PC-3 (cell line): ENCODE measurements at regions not wholly inside any gene's neighbourhood (a gene's known extent, or its start where the extent isn't known, plus 50 kb on each side); places are given as distances from the start of the nearest gene placed in this dataset.

Source experiments
- ATAC-seq: fragments of 200-7000 bp; cut with Tn5 transposase; 2 replicates; pipeline ENCODE4 v1.9.1; 2020; ENCODE audit warnings: mild to moderate bottlenecking, moderate library complexity
- BruUV-seq: library from RNA; stranded (reverse); fragments of 400-500 nt; replicated peaks from 2 replicates; lab custom pipeline; 2021; lab: Mats Ljungman, UMichigan
- CTCF ChIA-PET: fragments of 300-600 bp; sonication (Branson Sonifier 250); formaldehyde crosslinking; loops from one replicate; lab custom pipeline; 2022; ENCODE audit warnings: antibody characterized with exemption; lab: Charles Lee
- POLR2A ChIA-PET: fragments of 300-600 bp; sonication (Branson Sonifier 250); formaldehyde crosslinking; loops from one replicate; lab custom pipeline; 2022; ENCODE audit warnings: antibody characterized with exemption; ENCODE audit not compliant: unreplicated experiment; lab: Charles Lee
- DNase-seq: peaks from one replicate; pipeline ENCODE4 v3.0.0-alpha.2; 2015
- H2AFZ ChIP-seq: fragments of 300-600 bp; sonication (generic); 2 replicates; pipeline ENCODE4 v1.6.0; 2016; ENCODE audit warnings: antibody characterized with exemption, low read length
- H3F3A ChIP-seq: fragments of 300-600 bp; sonication (generic); one replicate; pipeline ENCODE4 v1.6.0; 2017; ENCODE audit warnings: antibody characterized with exemption, low read length, control low read depth, mild to moderate bottlenecking; ENCODE audit not compliant: unreplicated experiment
- H3K27ac ChIP-seq: fragments of 300-600 bp; sonication (generic); 2 replicates; pipeline ENCODE4 v1.5.1; 2016; ENCODE audit warnings: mild to moderate bottlenecking, low read length
- H3K27me3 ChIP-seq: fragments of 300-600 bp; sonication (generic); 2 replicates; pipeline ENCODE4 v1.6.1; 2016; ENCODE audit warnings: low read length, mixed read lengths
- H3K36me3 ChIP-seq: fragments of 300-600 bp; sonication (generic); 2 replicates; pipeline ENCODE4 v1.6.1; 2016; ENCODE audit warnings: low read depth, mixed run types, low read length, mixed read lengths
- H3K4me1 ChIP-seq: fragments of 300-600 bp; sonication (generic); 2 replicates; pipeline ENCODE4 v1.5.1; 2016; ENCODE audit warnings: low read length; ENCODE audit not compliant: insufficient read depth
- H3K4me2 ChIP-seq: fragments of 300-600 bp; sonication (generic); 2 replicates; pipeline ENCODE4 v1.6.0; 2016; ENCODE audit warnings: low read length
- H3K4me3 ChIP-seq: fragments of 300-600 bp; sonication (generic); 2 replicates; pipeline ENCODE4 v1.5.1; 2016; ENCODE audit warnings: mild to moderate bottlenecking, low read length, mixed read lengths
- H3K79me2 ChIP-seq: fragments of 300-600 bp; sonication (generic); 2 replicates; pipeline ENCODE4 v1.6.1; 2017; ENCODE audit warnings: low read length, mixed read lengths
- H3K9ac ChIP-seq: fragments of 300-600 bp; sonication (generic); 2 replicates; pipeline ENCODE4 v1.6.0; 2016; ENCODE audit warnings: mild to moderate bottlenecking, low read length
- H3K9me2 ChIP-seq: fragments of 300-600 bp; sonication (generic); replicated peaks from 2 replicates; pipeline ENCODE4 v1.6.1; 2016; ENCODE audit warnings: mixed run types, low read length, mixed read lengths
- H3K9me3 ChIP-seq: fragments of 300-600 bp; sonication (generic); 2 replicates; pipeline ENCODE4 v1.6.1; 2016; ENCODE audit warnings: low read length, mixed read lengths
- H4K20me1 ChIP-seq: fragments of 300-600 bp; sonication (generic); 2 replicates; pipeline ENCODE4 v1.6.1; 2016; ENCODE audit warnings: low read length, mixed read lengths
- EZH2 ChIP-seq: fragments of 300-600 bp; sonication (generic); IDR thresholded peaks from one replicate; pipeline ENCODE4 v1.6.1; 2017; ENCODE audit warnings: antibody characterized with exemption, mild to moderate bottlenecking, low read length; ENCODE audit not compliant: unreplicated experiment
- EZH2phosphoT487 ChIP-seq: fragments of 300-600 bp; sonication (generic); IDR thresholded peaks from 2 replicates; pipeline ENCODE4 v1.6.1; 2018; ENCODE audit warnings: mild to moderate bottlenecking, antibody characterized with exemption, low read length, borderline replicate concordance
- intact Hi-C: fragments of 100-400 bp; cut with micrococcal nuclease; formaldehyde crosslinking; loops from 2 replicates; pipeline ENCODE4 v1.9.0; 2023
- TF ChIP-seq, protein P1 (sequence below): fragments of 300-600 bp; sonication (generic); conservative IDR thresholded peaks from 2 replicates; pipeline ENCODE4 v1.5.1; 2017; ENCODE audit warnings: antibody characterized with exemption, low read depth, mild to moderate bottlenecking, low read length

DNA sequence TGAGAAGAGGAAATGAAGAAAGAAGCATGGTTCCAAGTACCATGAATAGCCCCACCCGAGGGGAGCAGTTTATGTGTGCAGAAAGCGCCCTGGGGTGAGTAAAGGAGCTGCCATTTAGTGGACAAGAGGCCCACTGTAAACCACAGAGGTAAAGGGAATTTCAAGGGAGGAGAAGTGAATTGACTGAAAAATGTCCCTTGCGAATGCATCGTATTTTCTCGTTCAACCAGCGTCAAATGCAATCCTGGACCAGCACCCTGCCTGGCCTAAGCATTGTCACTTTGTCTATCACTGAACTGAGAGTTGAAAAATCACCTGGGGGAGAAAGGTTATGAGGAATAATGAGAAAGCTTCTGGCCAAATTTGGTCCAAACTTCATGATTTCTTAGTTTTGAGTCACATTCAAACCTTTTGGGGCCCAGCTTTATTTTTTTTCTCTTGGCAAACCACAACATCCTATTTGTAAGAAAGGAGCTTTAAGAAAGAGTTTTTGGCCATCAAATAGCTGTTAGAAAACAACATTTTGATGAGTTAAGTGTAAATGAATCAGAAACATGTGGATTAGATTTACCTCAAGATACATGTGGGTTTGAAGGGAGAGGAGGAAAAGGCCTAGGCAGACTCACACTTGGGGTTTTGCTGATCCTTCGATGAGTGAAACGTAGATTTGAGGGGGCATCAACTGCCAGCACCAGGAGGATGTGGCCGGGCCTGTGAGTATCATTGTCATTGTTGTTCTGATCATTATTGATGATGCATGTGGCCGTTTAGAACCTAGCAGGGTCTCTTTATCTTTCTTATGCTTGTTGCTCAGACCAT lies 214.0 kb downstream of the CLIC5 start:
- TF ChIP-seq EZH2phosphoT487 (no peak), EZH2 (no peak)
- TF ChIP-seq, protein P1, sequence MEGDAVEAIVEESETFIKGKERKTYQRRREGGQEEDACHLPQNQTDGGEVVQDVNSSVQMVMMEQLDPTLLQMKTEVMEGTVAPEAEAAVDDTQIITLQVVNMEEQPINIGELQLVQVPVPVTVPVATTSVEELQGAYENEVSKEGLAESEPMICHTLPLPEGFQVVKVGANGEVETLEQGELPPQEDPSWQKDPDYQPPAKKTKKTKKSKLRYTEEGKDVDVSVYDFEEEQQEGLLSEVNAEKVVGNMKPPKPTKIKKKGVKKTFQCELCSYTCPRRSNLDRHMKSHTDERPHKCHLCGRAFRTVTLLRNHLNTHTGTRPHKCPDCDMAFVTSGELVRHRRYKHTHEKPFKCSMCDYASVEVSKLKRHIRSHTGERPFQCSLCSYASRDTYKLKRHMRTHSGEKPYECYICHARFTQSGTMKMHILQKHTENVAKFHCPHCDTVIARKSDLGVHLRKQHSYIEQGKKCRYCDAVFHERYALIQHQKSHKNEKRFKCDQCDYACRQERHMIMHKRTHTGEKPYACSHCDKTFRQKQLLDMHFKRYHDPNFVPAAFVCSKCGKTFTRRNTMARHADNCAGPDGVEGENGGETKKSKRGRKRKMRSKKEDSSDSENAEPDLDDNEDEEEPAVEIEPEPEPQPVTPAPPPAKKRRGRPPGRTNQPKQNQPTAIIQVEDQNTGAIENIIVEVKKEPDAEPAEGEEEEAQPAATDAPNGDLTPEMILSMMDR, result no peak
- Histone ChIP-seq H3K4me1 (no peaks in the 10 kb centered on the region), H2AFZ (no peak overlapping the region), H3K79me2 (no peaks in the 10 kb centered on the region), H3K9me2 (no peaks in the 10 kb centered on the region), H3K4me2 (no peak overlapping the region), H3K36me3 (no peaks in the 10 kb centered on the region), H3K27ac (no peak overlapping the region), H3K27me3 (peaks cover 6% of the 10 kb centered on the region; the same call in 1 of the 2 replicates), H3K9me3 (0 out of 2 replicates have a peak, but pooled peaks cover 6% of the 10 kb centered on the region), H3K9ac (no peak overlapping the region), H4K20me1 (no peaks in the 10 kb centered on the region), H3K4me3 (no peak overlapping the region), H3F3A (no peaks in the 10 kb centered on the region)
- ATAC-seq (no peak), DNase-seq (no peak)
- CTCF ChIA-PET, result no interaction called here
- intact Hi-C loops, result no loop called here
- POLR2A ChIA-PET, result no interaction called here
- no TSS peak for BruUV-seq

DNA sequence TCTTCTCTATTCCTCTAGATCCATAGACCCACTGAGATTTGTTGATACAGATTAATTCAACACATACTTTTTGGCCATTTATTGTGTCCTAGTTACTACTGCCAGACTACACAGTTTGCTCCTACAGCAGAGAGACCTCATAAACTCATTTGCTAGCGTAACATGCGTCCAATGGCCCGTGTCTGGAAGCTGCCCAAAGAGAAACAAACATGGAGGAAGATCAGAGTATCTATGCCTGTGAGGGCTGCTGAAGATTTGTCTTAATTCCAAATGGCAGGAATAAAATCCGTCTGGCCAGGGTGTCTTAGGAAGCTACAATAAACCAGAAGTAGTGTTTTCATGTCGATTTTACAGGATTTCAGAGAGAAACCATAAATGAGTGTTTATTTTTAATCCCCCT lies 214.7 kb downstream of the CLIC5 start:
- H3K36me3 ChIP-seq, result no peaks in the 10 kb centered on the region
- peaks cover 6% of the 10 kb centered on the region; the same call in 1 of the 2 replicates for H3K27me3 ChIP-seq
- H3K9ac ChIP-seq, result no peak overlapping the region
- H2AFZ ChIP-seq, result no peak overlapping the region
- H3K4me3 ChIP-seq, result no peak overlapping the region
- TF ChIP-seq EZH2phosphoT487 (no peak), EZH2 (no peak)
- TF ChIP-seq, protein P1, result no peak
- ChIA-PET CTCF (no interaction called here), POLR2A (no interaction called here)
- no peak for DNase-seq
- H3F3A ChIP-seq, result no peaks in the 10 kb centered on the region
- H3K9me3 ChIP-seq, result 0 out of 2 replicates have a peak, but pooled peaks cover 6% of the 10 kb centered on the region
- intact Hi-C loops, result no loop called here
- H3K79me2 ChIP-seq, result no peaks in the 10 kb centered on the region
- H3K4me1 ChIP-seq, result 0 out of 2 replicates have a peak, but pooled peaks cover 1% of the 10 kb centered on the region
- H3K27ac ChIP-seq, result no peak overlapping the region
- no TSS peak for BruUV-seq
- no peaks in the 10 kb centered on the region for H3K9me2 ChIP-seq
- no peaks in the 10 kb centered on the region for H4K20me1 ChIP-seq
- no peak overlapping the region for H3K4me2 ChIP-seq
- ATAC-seq, result no peak

DNA sequence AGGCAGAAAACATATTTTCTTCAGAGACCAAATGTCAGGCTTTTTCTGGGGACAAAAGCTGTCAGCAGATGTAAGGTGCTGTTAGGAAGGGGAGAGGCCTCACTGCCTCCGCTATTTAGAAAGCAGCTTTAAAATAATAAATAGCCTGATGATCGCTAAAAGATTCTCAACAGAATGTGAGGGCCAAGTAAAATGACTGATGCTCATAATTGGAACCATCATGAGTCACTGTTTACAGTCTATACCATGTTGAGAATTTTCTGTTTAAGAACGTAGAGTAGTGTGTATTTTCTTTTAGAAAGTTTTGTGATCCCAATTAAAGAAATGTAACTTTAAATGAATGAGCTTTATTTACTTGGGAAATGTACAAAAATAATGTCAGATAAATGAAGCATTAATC lies 220.0 kb downstream of the CLIC5 start:
- POLR2A ChIA-PET, result no interaction called here
- no peak for TF ChIP-seq EZH2phosphoT487

More for the DNA sequence above, 220.0 kb downstream of the CLIC5 start:
- CTCF ChIA-PET, result no interaction called here
- Histone ChIP-seq H3K79me2 (no peaks in the 10 kb centered on the region), H3K27ac (no peak overlapping the region), H3K4me3 (no peak overlapping the region), H3K9ac (no peak overlapping the region), H3F3A (no peaks in the 10 kb centered on the region), H3K4me2 (no peak overlapping the region), H3K9me3 (no peaks in the 10 kb centered on the region), H3K27me3 (peaks cover 5% of the 10 kb centered on the region; the same call in 1 of the 2 replicates), H4K20me1 (no peaks in the 10 kb centered on the region), H3K9me2 (no peaks in the 10 kb centered on the region), H3K4me1 (0 out of 2 replicates have a peak, but pooled peaks cover 6% of the 10 kb centered on the region), H2AFZ (no peak overlapping the region), H3K36me3 (no peaks in the 10 kb centered on the region)
- ATAC-seq (no peak), DNase-seq (peak; percentile 27)
- intact Hi-C loops, result no loop called here
- BruUV-seq, result no TSS peak
